BE2C (cell line): ENCODE measurements at regions not wholly inside any gene's neighbourhood (a gene's known extent, or its start where the extent isn't known, plus 50 kb on each side); places are given as distances from the start of the nearest gene placed in this dataset.

ENCODE experiments used
- DNase-seq: peaks from one replicate; pipeline ENCODE4 v3.0.0-alpha.2; 2020
- H3K27me3 ChIP-seq: fragments of 250-450 bp; sonication (Bioruptor Pico); 2 replicates; pipeline ENCODE4 v1.5.1; 2020; ENCODE audit warnings: mild to moderate bottlenecking
- H3K36me3 ChIP-seq: fragments of 250-450 bp; sonication (Bioruptor Pico); 2 replicates; pipeline ENCODE4 v1.5.1; 2020; ENCODE audit warnings: mild to moderate bottlenecking
- H3K4me1 ChIP-seq: fragments of 250-450 bp; sonication (Bioruptor Pico); 2 replicates; pipeline ENCODE4 v1.5.1; 2020
- H3K4me3 ChIP-seq: 2 replicates; pipeline ENCODE4 v1.5.1; 2011; ENCODE audit warnings: low read depth, low read length
- H3K9me3 ChIP-seq: fragments of 250-450 bp; sonication (Bioruptor Pico); 2 replicates; pipeline ENCODE4 v1.5.1; 2020
- TF ChIP-seq, protein P1 (sequence below): IDR thresholded peaks from 2 replicates; pipeline ENCODE4 v1.5.1; 2012; ENCODE audit warnings: mild to moderate bottlenecking, low read depth, low read length

- H3K9me3 ChIP-seq, result no peaks in the 10 kb centered on the region; the same call in 1 of the 2 replicates
- H3K4me1 ChIP-seq, result peaks cover 7% of the 10 kb centered on the region
- DNase-seq, result no peak
- no peaks in the 10 kb centered on the region for H3K36me3 ChIP-seq
- H3K4me3 ChIP-seq, result no peak overlapping the region
- TF ChIP-seq, protein P1, sequence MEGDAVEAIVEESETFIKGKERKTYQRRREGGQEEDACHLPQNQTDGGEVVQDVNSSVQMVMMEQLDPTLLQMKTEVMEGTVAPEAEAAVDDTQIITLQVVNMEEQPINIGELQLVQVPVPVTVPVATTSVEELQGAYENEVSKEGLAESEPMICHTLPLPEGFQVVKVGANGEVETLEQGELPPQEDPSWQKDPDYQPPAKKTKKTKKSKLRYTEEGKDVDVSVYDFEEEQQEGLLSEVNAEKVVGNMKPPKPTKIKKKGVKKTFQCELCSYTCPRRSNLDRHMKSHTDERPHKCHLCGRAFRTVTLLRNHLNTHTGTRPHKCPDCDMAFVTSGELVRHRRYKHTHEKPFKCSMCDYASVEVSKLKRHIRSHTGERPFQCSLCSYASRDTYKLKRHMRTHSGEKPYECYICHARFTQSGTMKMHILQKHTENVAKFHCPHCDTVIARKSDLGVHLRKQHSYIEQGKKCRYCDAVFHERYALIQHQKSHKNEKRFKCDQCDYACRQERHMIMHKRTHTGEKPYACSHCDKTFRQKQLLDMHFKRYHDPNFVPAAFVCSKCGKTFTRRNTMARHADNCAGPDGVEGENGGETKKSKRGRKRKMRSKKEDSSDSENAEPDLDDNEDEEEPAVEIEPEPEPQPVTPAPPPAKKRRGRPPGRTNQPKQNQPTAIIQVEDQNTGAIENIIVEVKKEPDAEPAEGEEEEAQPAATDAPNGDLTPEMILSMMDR, result no peak
- H3K27me3 ChIP-seq, result no peaks in the 10 kb centered on the region
Measured at GRCh38 chr5:51664491-51665250, 281.4 kb downstream of the ISL1 start.

GRCh38 chr5:51665251-51665593 lies 282.0 kb downstream of the ISL1 start:
- H3K4me1 ChIP-seq, result peaks cover 3% of the 10 kb centered on the region
- DNase-seq, result no peak
- H3K27me3 ChIP-seq, result no peaks in the 10 kb centered on the region
- H3K36me3 ChIP-seq, result no peaks in the 10 kb centered on the region
- TF ChIP-seq, protein P1, result no peak
- H3K9me3 ChIP-seq, result no peaks in the 10 kb centered on the region; the same call in 1 of the 2 replicates
- H3K4me3 ChIP-seq, result no peak overlapping the region

GRCh38 chr5:51669095-51669494 lies 285.8 kb downstream of the ISL1 start:
- no peaks in the 10 kb centered on the region for H3K9me3 ChIP-seq
- TF ChIP-seq, protein P1, result no peak
- H3K4me1 ChIP-seq, result no peaks in the 10 kb centered on the region
- no peak overlapping the region for H3K4me3 ChIP-seq
- DNase-seq, result no peak
- H3K27me3 ChIP-seq, result no peaks in the 10 kb centered on the region
- H3K36me3 ChIP-seq, result no peaks in the 10 kb centered on the region

DNA sequence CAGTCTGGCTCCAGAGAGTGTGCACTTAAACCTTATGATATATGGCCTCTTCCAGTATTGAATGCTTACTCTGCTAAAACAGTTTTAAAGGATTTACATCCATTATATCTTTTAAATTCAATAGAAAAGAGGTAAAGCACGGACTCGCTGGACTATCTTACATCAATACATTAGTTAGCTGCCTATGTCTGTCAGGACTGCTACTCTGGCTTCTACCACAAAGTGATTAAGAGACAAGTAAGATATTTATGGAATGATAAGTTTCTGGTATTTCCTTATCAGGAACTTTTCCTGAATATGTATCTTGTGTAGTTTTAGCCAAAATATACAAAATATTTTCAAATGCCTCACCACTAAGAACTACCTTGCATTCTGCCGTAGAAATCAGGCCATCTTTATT lies 295.1 kb downstream of the ISL1 start:
- H3K4me1 ChIP-seq, result peaks cover 19% of the 10 kb centered on the region
- DNase-seq, result peak; percentile 26
- no peak overlapping the region for H3K4me3 ChIP-seq

GRCh38 chr5:51679286-51679685 lies 296.0 kb downstream of the ISL1 start:
- DNase-seq, result no peak
- Histone ChIP-seq H3K27me3 (no peaks in the 10 kb centered on the region), H3K4me3 (no peak overlapping the region), H3K9me3 (no peaks in the 10 kb centered on the region), H3K36me3 (no peaks in the 10 kb centered on the region), H3K4me1 (peaks cover 21% of the 10 kb centered on the region)
- TF ChIP-seq, protein P1, result no peak

More for the DNA sequence above, 295.1 kb downstream of the ISL1 start:
- H3K36me3 ChIP-seq, result no peaks in the 10 kb centered on the region
- H3K27me3 ChIP-seq, result no peaks in the 10 kb centered on the region
- H3K9me3 ChIP-seq, result no peaks in the 10 kb centered on the region
- TF ChIP-seq, protein P1, result no peak

DNA sequence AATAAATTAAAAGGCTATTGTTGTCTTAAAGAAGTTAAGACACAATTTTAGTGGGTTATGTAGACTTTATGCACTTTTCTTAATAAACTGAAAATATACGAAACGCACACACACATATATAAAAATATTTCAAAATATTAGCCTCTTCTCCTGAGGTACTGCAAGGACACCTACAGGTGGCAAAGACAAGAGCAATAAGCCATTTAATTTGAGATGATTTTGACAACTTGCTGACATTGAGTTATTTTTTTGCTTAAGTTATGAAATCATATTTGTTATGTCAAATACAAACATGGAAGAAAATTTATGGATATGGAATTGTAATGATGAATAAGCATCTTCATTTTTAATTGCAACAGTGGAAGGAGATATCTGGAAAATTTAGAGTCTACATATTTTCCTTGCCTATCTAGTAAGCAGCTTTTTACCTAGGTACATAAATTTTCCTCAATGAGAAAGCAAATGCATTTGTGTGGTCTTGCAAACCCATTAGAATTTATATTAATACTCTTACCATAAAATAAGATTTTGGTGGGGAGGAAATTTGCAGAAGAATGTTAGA lies 301.6 kb downstream of the ISL1 start:
- peaks cover 6% of the 10 kb centered on the region for H3K4me1 ChIP-seq
- TF ChIP-seq, protein P1, result peak; percentile 44
- no peak for DNase-seq
- no peaks in the 10 kb centered on the region for H3K9me3 ChIP-seq
- H3K27me3 ChIP-seq, result no peaks in the 10 kb centered on the region
- no peaks in the 10 kb centered on the region for H3K36me3 ChIP-seq
- no peak overlapping the region for H3K4me3 ChIP-seq
